Spinal cord (tissue), 9 donors: ENCODE measurements at regions not wholly inside any gene's neighbourhood (a gene's known extent, or its start where the extent isn't known, plus 50 kb on each side); places are given as distances from the start of the nearest gene placed in this dataset.

ENCODE experiments used
- DNase-seq, 6 donors: peaks; one replicate each; pipeline versions ENCODE4 v3.0.0 to v3.0.0-alpha.2; 2013 to 2015; ENCODE audit warnings: low spot score in 6 of 6, low read depth in 4 of 6
- H3K27ac ChIP-seq: one replicate; pipeline ENCODE4 v1.5.1; 2013; ENCODE audit warnings: low read depth, low read length, control low read depth
- H3K27me3 ChIP-seq: one replicate; pipeline ENCODE4 v1.6.1; 2013; ENCODE audit warnings: low read length; ENCODE audit not compliant: control insufficient read depth, insufficient read depth
- H3K36me3 ChIP-seq: one replicate; pipeline ENCODE4 v1.6.1; 2013; ENCODE audit warnings: low read length; ENCODE audit not compliant: control insufficient read depth, insufficient read depth
- H3K4me1 ChIP-seq: one replicate; pipeline ENCODE4 v1.6.1; 2013; ENCODE audit warnings: low read length; ENCODE audit not compliant: control insufficient read depth, insufficient read depth
- H3K4me3 ChIP-seq: one replicate; pipeline ENCODE4 v1.5.1; 2013; ENCODE audit warnings: low read depth, low read length, control low read depth
- H3K9me3 ChIP-seq: one replicate; pipeline ENCODE4 v1.6.1; 2013; ENCODE audit warnings: low read length; ENCODE audit not compliant: control insufficient read depth, insufficient read depth
- WGBS: methylation state at CpG from one replicate; pipeline ENCODE4 v1.1.5; 2013; ENCODE audit warnings: missing lambda C conversion rate; ENCODE audit not compliant: insufficient coverage; 5-methylcytosine and 5-hydroxymethylcytosine counted together
- donor health status: healthy.

- Histone ChIP-seq H3K9me3 (no peaks in the 10 kb centered on the region), H3K27ac (no peak overlapping the region), H3K36me3 (no peaks in the 10 kb centered on the region), H3K4me1 (peaks cover 5% of the 10 kb centered on the region), H3K4me3 (no peak overlapping the region), H3K27me3 (no peaks in the 10 kb centered on the region)
- DNase-seq, result no peak
- 53% methylated on average over 8 of the region's 10 CpGs for WGBS
Observed at GRCh38 chr1:203401199-203401877, 50.4 kb upstream of the FMOD start.

GRCh38 chr1:203402152-203402551, 51.2 kb upstream of the FMOD start:
- H3K4me3 ChIP-seq, result no peak overlapping the region
- no peaks in the 10 kb centered on the region for H3K27me3 ChIP-seq
- no peak for DNase-seq
- peak overlapping the region; percentile 48 for H3K27ac ChIP-seq
- peaks cover 5% of the 10 kb centered on the region for H3K4me1 ChIP-seq
- no peaks in the 10 kb centered on the region for H3K36me3 ChIP-seq
- no peaks in the 10 kb centered on the region for H3K9me3 ChIP-seq
- no CpG with 5 or more reads among the region's 3 CpGs for WGBS

GRCh38 chr1:203402629-203403337, 51.9 kb upstream of the FMOD start:
- peak in 1 of 6 donors; percentile 56 for DNase-seq
- H3K27me3 ChIP-seq, result no peaks in the 10 kb centered on the region
- H3K36me3 ChIP-seq, result no peaks in the 10 kb centered on the region
- H3K4me3 ChIP-seq, result no peak overlapping the region
- no peaks in the 10 kb centered on the region for H3K9me3 ChIP-seq
- peak overlapping the region; percentile 48 for H3K27ac ChIP-seq
- H3K4me1 ChIP-seq, result peaks cover 5% of the 10 kb centered on the region
- 39% methylated on average over 2 of the region's 6 CpGs for WGBS

- DNase-seq, result no peak
- Histone ChIP-seq H3K9me3 (no peaks in the 10 kb centered on the region), H3K4me1 (peaks cover 8% of the 10 kb centered on the region), H3K36me3 (no peaks in the 10 kb centered on the region), H3K27ac (peak overlapping the region; percentile 48), H3K27me3 (no peaks in the 10 kb centered on the region), H3K4me3 (no peak overlapping the region)
- 100% methylated on average over 2 of the region's 5 CpGs for WGBS
Observed at GRCh38 chr1:203403586-203403985, 52.7 kb upstream of the FMOD start.

- Histone ChIP-seq H3K9me3 (no peaks in the 10 kb centered on the region), H3K4me1 (peaks cover 11% of the 10 kb centered on the region), H3K27ac (no peak overlapping the region), H3K4me3 (no peak overlapping the region), H3K27me3 (no peaks in the 10 kb centered on the region), H3K36me3 (no peaks in the 10 kb centered on the region)
- no peak for DNase-seq
- WGBS, result 100% methylated on average over 1 of the region's 3 CpGs
Observed at GRCh38 chr1:203404546-203404945, 53.6 kb upstream of the FMOD start.

GRCh38 chr1:203405703-203406438, 54.9 kb upstream of the FMOD start:
- H3K27me3 ChIP-seq, result no peaks in the 10 kb centered on the region
- H3K36me3 ChIP-seq, result no peaks in the 10 kb centered on the region
- WGBS, result 90% methylated on average over 4 of the region's 5 CpGs
- peaks cover 11% of the 10 kb centered on the region for H3K4me1 ChIP-seq
- no peaks in the 10 kb centered on the region for H3K9me3 ChIP-seq
- peak overlapping the region; percentile 72 for H3K27ac ChIP-seq
- no peak for DNase-seq
- no peak overlapping the region for H3K4me3 ChIP-seq

GRCh38 chr1:203406446-203407045, 55.6 kb upstream of the FMOD start:
- DNase-seq, result peak in 1 of 6 donors; percentile 39
- Histone ChIP-seq H3K9me3 (no peaks in the 10 kb centered on the region), H3K36me3 (no peaks in the 10 kb centered on the region), H3K27me3 (no peaks in the 10 kb centered on the region), H3K4me3 (no peak overlapping the region), H3K4me1 (peaks cover 7% of the 10 kb centered on the region), H3K27ac (peak overlapping the region; percentile 72)
- WGBS, result 81% methylated on average over 5 of the region's 7 CpGs

- Histone ChIP-seq H3K27me3 (no peaks in the 10 kb centered on the region), H3K4me1 (peaks cover 6% of the 10 kb centered on the region), H3K36me3 (no peaks in the 10 kb centered on the region), H3K27ac (peak overlapping the region; percentile 72), H3K9me3 (no peaks in the 10 kb centered on the region), H3K4me3 (no peak overlapping the region)
- DNase-seq, result no peak
- 100% methylated on average over 1 of the region's 1 CpG for WGBS
Observed at GRCh38 chr1:203407296-203407695, 56.4 kb upstream of the FMOD start.
